Stimulated activated CD8-positive, alpha-beta memory T cell treated with anti-CD3 and anti-CD28 coated beads, Interleukin-12 subunit alpha, Interleukin-12 subunit beta, amount 100 ng/mL, for 4 hours (primary cell): ENCODE measurements at regions not wholly inside any gene's neighbourhood (a gene's known extent, or its start where the extent isn't known, plus 50 kb on each side); places are given as distances from the start of the nearest gene placed in this dataset.

Source experiments
- DNase-seq: peaks from one replicate; pipeline ENCODE4 v3.0.0-alpha.2; 2020; ENCODE audit warnings: low read depth

GRCh38 chr2:217625557-217626169 is 377.1 kb downstream of the TNS1 start:
- DNase-seq = no peak

DNA sequence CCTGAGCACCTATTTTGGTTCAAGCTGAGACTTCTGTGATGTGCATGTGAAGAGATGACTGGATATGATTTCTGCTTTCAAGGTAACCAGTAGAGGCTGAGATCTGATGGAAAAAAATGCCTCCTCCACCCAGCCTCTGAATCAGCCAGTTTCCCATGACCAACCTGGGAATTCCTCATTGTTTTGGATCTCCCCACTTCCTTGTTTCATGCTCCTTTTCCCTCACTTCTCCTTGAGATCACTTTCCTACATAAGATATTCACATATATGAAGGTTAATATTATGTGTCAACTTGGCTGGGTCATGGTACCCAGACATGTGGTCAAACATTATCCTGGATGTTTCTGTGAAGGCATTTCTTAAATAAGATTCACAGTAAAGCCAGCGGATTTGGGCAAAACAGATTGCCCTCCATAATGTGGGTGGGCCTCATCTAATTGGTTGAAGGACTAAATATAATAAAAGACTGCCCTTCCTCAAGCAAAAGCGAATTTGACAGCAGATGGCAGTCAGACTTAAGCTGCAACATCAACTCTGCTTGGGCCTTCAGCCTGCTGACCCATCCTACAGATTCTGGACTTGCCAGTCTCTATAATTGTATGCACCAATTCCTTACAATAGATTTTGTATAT is 379.4 kb downstream of the TNS1 start:
- DNase-seq = no peak

DNA sequence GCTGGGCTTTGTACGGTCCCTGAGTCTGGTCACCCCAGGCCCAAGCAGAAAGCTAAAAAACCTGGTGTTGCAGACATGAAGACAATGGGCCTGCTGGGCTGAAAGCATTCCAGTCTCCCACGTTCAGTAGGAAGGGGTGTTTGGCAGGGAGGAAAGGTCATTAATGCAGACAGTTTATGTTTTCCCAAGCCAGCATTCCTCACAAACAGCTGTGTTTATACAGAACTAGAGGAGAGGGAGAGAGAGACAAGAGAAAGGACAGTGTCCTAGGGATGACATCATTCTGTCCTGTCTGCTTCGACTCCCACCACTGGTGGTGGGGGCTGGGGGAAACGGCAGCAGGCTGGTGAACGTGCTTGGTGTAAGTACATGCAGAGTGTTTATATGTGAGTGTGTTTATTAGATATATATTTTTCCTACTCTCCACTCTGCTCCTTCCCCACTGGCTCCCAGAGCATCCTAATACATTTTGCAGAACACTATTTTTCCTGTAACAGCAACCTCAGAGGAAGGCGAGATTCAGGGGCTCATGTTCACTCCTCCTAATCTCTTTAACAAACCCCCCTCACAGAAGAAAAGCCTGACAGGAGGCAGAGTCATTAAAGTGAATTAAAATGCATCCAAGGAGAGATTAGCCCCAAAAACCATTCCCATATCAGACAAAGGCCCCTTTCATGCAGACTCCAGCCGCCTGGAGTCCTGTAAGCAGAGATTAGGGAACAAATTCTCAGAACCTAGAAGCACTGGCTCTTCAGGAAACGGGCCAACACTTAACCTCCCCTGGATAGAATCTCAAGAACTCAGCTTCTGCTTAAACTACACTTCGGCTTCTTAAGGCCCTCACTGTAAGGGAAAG is 380.4 kb downstream of the TNS1 start:
- no peak for DNase-seq

DNA sequence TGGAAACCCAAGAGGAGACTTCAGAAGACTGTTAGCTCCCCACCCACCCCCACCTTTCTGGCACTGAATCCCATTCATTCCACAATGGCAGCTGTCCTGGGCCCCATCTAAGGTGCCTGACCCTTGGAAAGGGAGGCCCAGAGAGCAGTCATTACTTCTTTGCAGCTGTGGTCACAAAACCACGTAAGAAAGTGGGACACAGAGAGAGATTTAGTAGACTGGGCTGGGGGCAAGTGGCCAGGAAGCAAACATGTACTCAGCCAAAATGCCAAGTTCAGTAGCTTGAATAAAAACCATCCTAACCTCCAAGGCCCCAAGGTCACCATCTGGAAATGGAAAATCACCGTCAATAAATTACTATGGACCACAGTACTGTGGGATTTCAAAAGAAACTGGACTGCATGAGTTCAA is 381.4 kb downstream of the TNS1 start:
- no peak for DNase-seq

DNA sequence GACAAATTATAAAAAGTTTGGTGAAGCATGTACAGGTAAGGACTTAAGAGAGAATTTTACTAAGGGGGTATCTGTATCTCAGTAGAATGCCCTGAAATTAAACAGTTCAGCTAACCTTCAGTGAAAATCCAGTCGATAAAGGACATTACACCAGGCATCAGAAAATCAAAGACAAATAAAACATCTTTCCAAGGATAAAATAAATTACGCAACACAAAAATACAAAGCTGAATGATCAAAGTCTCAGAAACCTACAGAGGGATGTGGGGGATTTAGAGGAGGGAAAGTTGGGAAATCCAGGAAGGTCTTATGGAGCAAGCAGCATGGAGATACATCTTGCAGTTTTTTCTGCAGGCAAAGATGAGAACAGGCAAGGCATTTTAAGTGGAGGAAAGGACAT is 384.1 kb downstream of the TNS1 start:
- DNase-seq = no peak

- no peak for DNase-seq
Observed at GRCh38 chr2:217617616-217618022, 385.2 kb downstream of the TNS1 start.

DNA sequence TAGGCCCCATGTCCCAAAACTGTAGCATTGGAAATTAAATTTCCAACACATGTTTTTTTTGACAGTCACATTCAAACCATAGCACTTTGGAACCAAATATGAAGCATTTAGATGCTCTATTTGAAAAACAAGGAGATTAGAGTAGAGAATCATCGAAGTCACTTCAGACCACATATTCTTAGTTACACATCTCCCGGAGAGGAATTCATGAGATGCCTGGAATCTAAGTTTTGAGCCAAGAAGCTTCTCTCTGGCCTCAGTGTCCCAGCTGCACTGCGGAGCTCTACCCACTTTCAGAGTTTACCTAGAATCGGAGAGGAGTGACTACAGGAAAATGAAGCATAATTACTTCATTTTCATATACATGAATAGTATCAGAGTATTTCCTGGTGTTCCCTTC is 385.9 kb downstream of the TNS1 start:
- no peak for DNase-seq

DNA sequence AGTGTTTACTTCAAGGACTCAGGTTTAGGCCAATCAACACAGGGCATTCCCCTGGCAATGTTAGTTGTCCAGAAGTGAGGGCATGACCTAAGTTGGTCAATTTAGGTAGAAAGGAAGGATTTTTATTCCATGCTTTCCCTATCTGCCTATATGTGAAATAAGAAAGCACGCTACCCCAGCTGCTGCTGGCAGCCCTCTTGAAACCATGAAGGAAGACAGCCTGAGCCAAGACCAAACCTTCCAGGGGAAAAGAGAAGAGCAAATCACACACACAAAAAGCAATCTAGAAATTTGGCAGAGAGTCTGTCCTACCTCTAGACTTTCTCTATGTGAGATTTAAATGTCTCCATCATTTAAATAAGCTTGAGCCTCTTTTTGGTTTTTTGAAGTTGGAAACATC is 387.6 kb downstream of the TNS1 start:
- DNase-seq = no peak

DNA sequence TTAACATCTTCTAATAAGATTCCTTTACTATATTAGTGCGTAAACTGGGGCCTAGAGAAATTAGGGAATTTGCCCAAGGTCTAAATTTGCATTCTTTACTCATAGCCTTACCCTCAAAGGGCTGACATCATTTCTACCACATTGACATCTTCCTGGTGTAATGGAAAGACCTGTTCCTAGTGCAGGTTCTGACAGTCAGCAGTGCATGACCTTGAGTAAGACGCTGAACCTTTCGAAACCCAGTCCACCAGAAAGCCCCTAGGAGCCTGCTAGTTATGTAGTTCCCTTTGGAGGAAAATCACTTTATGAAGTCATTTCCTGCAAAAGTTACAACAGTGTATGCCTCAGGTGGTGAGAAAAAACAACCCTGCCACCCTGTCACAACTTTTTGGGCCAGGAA is 388.3 kb downstream of the TNS1 start:
- DNase-seq = no peak

GRCh38 chr2:217614096-217614495 is 388.7 kb downstream of the TNS1 start:
- no peak for DNase-seq

GRCh38 chr2:217612920-217613319 is 389.9 kb downstream of the TNS1 start:
- DNase-seq = no peak

GRCh38 chr2:217612211-217612610 is 390.6 kb downstream of the TNS1 start:
- no peak for DNase-seq

DNA sequence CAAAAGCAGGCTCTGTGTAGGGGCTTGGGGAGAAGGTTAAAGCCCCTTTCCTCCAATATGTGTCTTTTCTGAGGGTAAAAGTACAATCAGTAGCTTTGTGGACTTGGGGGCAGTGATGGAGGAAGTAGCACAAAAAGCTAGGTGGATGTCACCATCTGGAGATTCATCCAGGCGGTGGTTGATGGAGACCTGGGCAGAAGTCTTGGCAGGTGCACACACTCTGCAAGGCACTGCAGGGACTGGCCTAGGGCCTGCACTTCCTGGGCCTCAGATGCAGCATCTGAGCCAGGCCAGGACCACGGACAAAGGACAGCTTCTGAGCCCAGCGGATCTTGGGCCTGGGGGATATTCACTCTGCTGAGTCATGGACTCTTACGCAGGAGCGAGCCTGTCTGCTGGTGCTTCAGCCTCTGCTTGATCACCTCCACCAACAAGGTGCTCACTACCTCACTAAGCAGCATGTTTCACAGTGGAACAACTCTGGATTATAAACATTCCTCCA is 391.1 kb downstream of the TNS1 start:
- DNase-seq = no peak

GRCh38 chr2:217611056-217611455 is 391.7 kb downstream of the TNS1 start:
- no peak for DNase-seq

DNA sequence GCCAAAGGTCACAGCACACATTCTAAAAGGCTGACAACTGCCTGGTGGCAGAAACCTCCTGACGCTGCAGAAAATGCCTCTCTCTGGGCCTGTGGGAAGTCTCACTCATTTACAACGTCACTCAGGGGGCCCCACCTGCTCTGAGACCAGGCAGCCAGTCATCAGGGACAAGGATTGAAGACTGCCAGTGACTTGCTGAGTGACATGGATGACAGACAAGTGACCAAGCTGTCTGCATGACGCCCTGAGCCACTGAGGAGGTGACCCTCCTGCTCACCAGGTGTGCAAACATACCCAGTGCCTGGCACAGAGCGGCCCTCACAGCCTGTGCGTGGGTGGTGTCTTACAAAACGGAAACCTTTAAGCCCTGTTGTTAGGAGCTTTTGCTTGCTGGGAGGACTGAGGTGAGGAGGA is 392.4 kb downstream of the TNS1 start:
- peak; percentile 10 for DNase-seq

GRCh38 chr2:217609952-217610351 is 392.8 kb downstream of the TNS1 start:
- DNase-seq = no peak

DNA sequence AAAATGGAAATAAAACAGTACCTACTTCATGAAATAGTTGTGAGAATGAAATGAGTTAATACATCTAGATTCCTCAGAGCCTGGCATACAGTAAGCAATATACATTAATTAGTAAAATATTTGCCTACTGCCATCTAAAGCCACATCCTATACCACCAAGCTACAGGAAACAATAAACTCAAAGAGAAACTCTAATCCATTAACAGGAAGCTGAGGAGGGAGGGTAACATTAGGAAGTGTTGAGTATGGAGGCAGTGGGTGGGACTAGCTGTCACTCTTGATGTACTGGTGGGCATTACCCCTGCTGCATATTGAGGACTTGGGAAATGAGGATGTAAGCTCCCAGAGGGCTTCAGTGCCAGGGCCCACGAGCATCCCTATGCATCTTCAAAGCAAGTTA is 396.5 kb downstream of the TNS1 start:
- DNase-seq = no peak

DNA sequence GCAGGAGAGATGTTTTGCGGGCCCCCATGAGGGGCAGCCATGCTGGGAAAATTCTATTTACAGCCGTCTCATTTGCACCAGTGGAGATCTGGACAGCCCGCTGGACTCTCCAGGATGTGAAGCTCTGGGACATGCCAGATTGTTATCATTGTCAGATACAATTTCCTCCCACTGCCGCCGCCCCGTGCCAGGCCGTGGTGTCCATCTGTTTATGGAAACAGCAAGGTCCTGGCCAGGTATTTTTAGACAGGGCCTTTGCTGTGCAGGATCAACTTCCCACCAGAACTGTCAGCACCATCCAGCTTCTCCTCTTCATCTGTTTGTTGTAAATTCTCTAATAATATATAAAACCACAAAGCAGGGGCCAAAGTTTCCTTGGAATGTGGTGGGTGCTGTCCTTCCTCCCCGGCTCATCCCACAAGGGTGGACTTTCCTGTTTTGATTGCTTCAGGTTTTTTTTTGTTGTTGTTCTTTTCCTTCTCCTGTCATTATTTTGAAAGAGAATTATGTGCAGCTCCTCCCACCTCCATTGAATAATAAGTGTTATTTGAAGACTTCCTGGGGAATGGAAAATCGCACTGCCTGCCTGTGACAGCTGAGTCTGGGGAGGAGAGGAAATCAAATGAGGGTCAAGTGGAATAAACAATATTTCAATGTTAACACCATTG is 398.1 kb downstream of the TNS1 start:
- no peak for DNase-seq

DNA sequence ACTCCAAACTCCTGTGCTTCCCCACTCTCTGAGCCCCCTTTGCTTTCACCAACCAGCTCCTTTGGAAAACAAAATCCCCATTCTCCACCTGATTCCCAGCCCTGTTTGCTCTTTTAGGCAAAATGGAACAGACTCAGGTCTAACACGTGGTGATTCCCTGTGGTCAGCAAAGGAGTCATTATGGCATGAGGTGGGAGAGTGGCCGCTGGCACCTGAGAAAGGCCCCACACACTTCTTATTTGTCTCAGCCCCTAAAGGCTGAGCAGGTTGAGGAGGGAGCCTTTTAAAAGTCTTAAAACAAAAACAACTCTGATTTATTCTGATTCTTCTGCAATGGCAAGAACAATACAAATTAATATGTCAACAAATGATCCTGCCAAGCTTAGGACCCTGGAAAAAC is 401.2 kb downstream of the TNS1 start:
- no peak for DNase-seq

GRCh38 chr2:217599906-217600305 is 402.9 kb downstream of the TNS1 start:
- DNase-seq = no peak

GRCh38 chr2:217597681-217598080 is 405.1 kb downstream of the TNS1 start:
- DNase-seq = no peak

- DNase-seq = no peak
Observed at GRCh38 chr2:217597145-217597544, 405.6 kb downstream of the TNS1 start.

DNA sequence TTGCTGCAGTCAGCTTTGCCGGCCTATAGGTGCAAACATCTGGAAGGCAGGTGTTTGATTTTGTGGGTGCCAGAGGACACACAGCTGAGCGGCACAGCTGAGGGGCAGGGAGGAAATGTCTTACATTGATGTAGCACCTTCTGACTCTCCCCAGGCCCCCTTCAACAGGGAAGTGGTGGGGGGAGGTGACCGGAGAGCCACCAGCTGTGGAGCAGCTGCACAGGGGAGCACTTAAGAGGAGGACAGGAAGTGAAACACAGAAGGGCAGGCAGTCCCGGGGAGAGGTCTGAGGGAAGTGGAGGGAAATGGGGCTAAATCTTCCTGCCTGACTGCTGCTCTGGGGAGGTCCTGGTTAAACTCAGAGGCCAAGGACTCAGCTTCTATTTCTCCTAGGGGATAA is 409.1 kb downstream of the TNS1 start:
- DNase-seq = no peak
